Spleen (tissue), 11 donors: ENCODE measurements at regions not wholly inside any gene's neighbourhood (a gene's known extent, or its start where the extent isn't known, plus 50 kb on each side); places are given as distances from the start of the nearest gene placed in this dataset.

Source experiments
- DNase-seq: peaks from one replicate; pipeline ENCODE4 v3.0.0-alpha.2; 2020
- H3K27ac ChIP-seq, 8 donors: fragments of 200-600 bp; sonication (generic) in 7 of 8; 1 replicate in 4 of 8; 2 replicates in 4 of 8; pipeline versions ENCODE4 v1.5.0 to v1.8.0; 2016 to 2021; ENCODE audit warnings: inconsistent platforms in 4 of 8, mild to moderate bottlenecking in 4 of 8, moderate library complexity in 1 of 8
- H3K27me3 ChIP-seq, 7 donors: fragments of 200-600 bp; sonication (generic) in 6 of 7; replicated peaks in 1 of 7; 1 replicate in 4 of 7; 2 replicates in 3 of 7; pipeline versions ENCODE4 v1.5.0 to v1.8.0; 2016 to 2021; ENCODE audit warnings: inconsistent platforms in 3 of 7, mild to moderate bottlenecking in 1 of 7
- H3K36me3 ChIP-seq, 6 donors: fragments of 200-600 bp; sonication (generic) in 5 of 6; 1 replicate in 4 of 6; 2 replicates in 2 of 6; pipeline versions ENCODE4 v1.5.0 to v1.8.0; 2016 to 2021; ENCODE audit warnings: inconsistent platforms in 2 of 6
- H3K4me1 ChIP-seq, 6 donors: fragments of 200-600 bp; sonication (generic) in 5 of 6; 1 replicate in 3 of 6; 2 replicates in 3 of 6; pipeline versions ENCODE4 v1.5.0 to v1.8.0; 2016 to 2021; ENCODE audit warnings: inconsistent platforms in 3 of 6
- H3K4me3 ChIP-seq, 8 donors: fragments of 200-600 bp; sonication (generic) in 7 of 8; 1 replicate in 4 of 8; 2 replicates in 4 of 8; pipeline versions ENCODE4 v1.5.0 to v1.8.0; 2016 to 2021; ENCODE audit warnings: inconsistent platforms in 4 of 8, mild to moderate bottlenecking in 4 of 8, moderate library complexity in 2 of 8
- H3K9me3 ChIP-seq, 8 donors: fragments of 200-600 bp; sonication (generic) in 7 of 8; 1 replicate in 4 of 8; 2 replicates in 4 of 8; pipeline versions ENCODE4 v1.5.0 to v1.8.0; 2016 to 2021; ENCODE audit warnings: inconsistent platforms in 4 of 8
- POLR2A ChIP-seq, 3 donors: fragments of 450-650 bp; IDR thresholded peaks; one replicate each; pipeline ENCODE4 v1.5.1; 2017; ENCODE audit warnings: antibody characterized with exemption in 3 of 3, mild to moderate bottlenecking in 1 of 3
- POLR2AphosphoS5 ChIP-seq, 3 donors: sonication (generic); formaldehyde crosslinking; IDR thresholded peaks; one replicate each; pipeline ENCODE4 v1.5.1; 2017; ENCODE audit warnings: antibody characterized with exemption in 3 of 3
- WGBS, 5 donors: extraction: QIAGEN DNeasy Blood & Tissue Kit in 3 of 5; methylation state at CpG; one replicate each; pipeline versions ENCODE4 v1.1.5 to v1.1.7; 2013 to 2018; 5-methylcytosine and 5-hydroxymethylcytosine counted together
- intact Hi-C: fragments of 100-400 bp; cut with DNase I; formaldehyde crosslinking; loops from one replicate; pipeline ENCODE4 v1.15.0; 2023; ENCODE audit warnings: low total_unique reads
- TF ChIP-seq, protein P1 (sequence below), 11 experiments: fragments of 200-600 bp in 7 of 11; fragments of 450-650 bp in 4 of 11; sonication (generic) in 4 of 11; IDR thresholded peaks in 8 of 11; conservative IDR thresholded peaks in 3 of 11; 1 replicate in 7 of 11; 2 replicates in 4 of 11; pipeline versions ENCODE4 v1.4.0 to v1.8.0; 2016 to 2021; ENCODE audit warnings: antibody characterized with exemption in 11 of 11, inconsistent platforms in 4 of 11, mild to moderate bottlenecking in 1 of 11
- donor health status: healthy with polysubstance abuse.
- donor health status: DM: no; HTN: no; CAD: no; lungs with moderate emphysema.
- donor health status: DM: no; HTN: no; CAD: no.
- donor health status: Bipolar disorder and iron deficiency.
- donor health status: healthy.
- donor health status: DM: no; HTN: no; CAD: no.
- donor health status: DM: yes; HTN: yes; CAD: no.

DNA sequence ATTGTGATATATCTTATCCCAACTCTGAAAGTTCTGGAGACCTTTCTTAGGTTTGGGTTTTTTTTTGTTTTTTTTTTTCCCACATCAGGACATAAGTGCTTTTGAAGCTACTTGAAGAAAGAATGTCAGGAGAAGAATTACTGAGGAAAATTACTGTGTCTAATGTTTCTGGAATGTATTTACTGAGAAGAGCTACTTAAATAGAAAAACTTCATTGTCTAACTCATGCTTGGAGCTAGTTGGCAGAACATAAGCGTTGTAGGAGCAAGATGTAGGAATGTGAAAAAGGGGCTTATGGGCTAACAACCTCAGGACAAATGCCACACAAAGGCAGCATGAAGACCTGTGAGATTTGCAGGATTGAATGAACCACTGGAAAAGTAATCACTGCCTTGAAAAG, 166.6 kb upstream of the GLRA2 start:
- 63 to 81% (median 74%) methylated on average over 1 of the region's 1 CpG for WGBS, 5 donors
- no peak overlapping the region for H3K4me3 ChIP-seq
- H3K4me1 ChIP-seq: no peaks in the 10 kb centered on the region
- H3K27me3 ChIP-seq: peaks cover 0 to 1% (median 0%) of the 10 kb centered on the region in 7 donors
- DNase-seq: no peak
- no peaks in the 10 kb centered on the region for H3K9me3 ChIP-seq
- intact Hi-C loops: no loop called here
- TF ChIP-seq POLR2AphosphoS5 (IDR thresholded peaks at IDR 0.05) (no peak), POLR2A (IDR thresholded peaks at IDR 0.05) (no peak)
- TF ChIP-seq, protein P1, sequence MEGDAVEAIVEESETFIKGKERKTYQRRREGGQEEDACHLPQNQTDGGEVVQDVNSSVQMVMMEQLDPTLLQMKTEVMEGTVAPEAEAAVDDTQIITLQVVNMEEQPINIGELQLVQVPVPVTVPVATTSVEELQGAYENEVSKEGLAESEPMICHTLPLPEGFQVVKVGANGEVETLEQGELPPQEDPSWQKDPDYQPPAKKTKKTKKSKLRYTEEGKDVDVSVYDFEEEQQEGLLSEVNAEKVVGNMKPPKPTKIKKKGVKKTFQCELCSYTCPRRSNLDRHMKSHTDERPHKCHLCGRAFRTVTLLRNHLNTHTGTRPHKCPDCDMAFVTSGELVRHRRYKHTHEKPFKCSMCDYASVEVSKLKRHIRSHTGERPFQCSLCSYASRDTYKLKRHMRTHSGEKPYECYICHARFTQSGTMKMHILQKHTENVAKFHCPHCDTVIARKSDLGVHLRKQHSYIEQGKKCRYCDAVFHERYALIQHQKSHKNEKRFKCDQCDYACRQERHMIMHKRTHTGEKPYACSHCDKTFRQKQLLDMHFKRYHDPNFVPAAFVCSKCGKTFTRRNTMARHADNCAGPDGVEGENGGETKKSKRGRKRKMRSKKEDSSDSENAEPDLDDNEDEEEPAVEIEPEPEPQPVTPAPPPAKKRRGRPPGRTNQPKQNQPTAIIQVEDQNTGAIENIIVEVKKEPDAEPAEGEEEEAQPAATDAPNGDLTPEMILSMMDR (IDR thresholded peaks at IDR 0.05 in 8 of 11, conservative IDR thresholded peaks at IDR 0.05 in 3 of 11): no peak
- no peak overlapping the region for H3K27ac ChIP-seq
- H3K36me3 ChIP-seq: no peaks in the 10 kb centered on the region

DNA sequence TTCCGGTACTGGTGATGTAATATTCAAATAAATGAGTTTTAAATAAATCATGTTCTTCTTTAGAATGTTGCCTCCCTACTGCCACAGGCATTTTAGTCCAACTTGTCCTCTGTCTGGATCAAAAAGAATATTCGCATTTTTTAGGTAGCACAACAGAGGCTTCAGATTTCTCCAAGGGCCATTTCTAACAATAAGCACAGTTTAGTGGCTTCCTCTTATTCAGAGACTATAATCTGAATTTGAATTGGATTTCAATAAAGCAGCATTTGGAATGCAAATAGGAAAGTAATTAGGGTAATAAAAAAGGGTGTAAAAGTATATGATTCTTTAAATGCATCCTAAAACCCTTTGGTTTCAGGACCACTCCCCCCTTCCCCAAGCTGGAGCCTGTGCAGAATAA, 167.9 kb upstream of the GLRA2 start:
- no peak overlapping the region for H3K4me3 ChIP-seq
- 77 to 87% (median 78%) methylated on average over 2 of the region's 2 CpGs for WGBS, 5 donors
- no peak overlapping the region for H3K27ac ChIP-seq
- H3K36me3 ChIP-seq: no peaks in the 10 kb centered on the region
- H3K9me3 ChIP-seq: no peaks in the 10 kb centered on the region
- no peak for DNase-seq
- intact Hi-C loops: no loop called here
- no peak for TF ChIP-seq POLR2A (IDR thresholded peaks at IDR 0.05)
- peaks cover 0 to 7% (median 0%) of the 10 kb centered on the region in 7 donors for H3K27me3 ChIP-seq
- H3K4me1 ChIP-seq: no peaks in the 10 kb centered on the region

DNA sequence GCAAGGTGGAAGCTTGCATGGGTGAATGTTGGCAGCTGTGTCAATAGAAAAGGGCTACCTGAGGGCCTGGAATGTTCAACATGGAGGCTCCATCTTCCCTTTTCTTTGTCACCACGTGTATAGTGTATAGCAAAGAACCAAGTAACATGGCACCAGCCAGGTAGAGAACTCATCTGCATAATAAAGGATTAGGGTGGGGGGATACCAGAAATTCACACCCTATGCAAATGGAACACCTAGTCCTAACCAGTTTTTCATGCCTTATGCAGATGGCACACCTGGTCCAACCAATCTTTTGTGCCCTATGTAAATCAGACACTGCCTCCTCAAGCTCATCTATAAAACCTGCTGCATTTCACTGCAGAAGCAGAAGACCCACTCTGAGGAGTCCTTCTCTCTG, 169.6 kb upstream of the GLRA2 start:
- H3K4me3 ChIP-seq: no peak overlapping the region
- H3K27me3 ChIP-seq: peaks cover 0 to 7% (median 0%) of the 10 kb centered on the region in 7 donors
- no peaks in the 10 kb centered on the region for H3K4me1 ChIP-seq
- no peaks in the 10 kb centered on the region for H3K9me3 ChIP-seq
- H3K36me3 ChIP-seq: no peaks in the 10 kb centered on the region
- WGBS, 5 donors: 29 to 67% (median 46%) methylated on average over 1 of the region's 1 CpG; no CpG with 5 or more reads in 1 of the 5 donors
- DNase-seq: no peak
- H3K27ac ChIP-seq: no peak overlapping the region
- intact Hi-C loops: no loop called here
- no peak for TF ChIP-seq POLR2AphosphoS5 (IDR thresholded peaks at IDR 0.05)
- no peak for TF ChIP-seq POLR2A (IDR thresholded peaks at IDR 0.05)
- TF ChIP-seq, protein P1 (IDR thresholded peaks at IDR 0.05 in 8 of 11, conservative IDR thresholded peaks at IDR 0.05 in 3 of 11): no peak

DNA sequence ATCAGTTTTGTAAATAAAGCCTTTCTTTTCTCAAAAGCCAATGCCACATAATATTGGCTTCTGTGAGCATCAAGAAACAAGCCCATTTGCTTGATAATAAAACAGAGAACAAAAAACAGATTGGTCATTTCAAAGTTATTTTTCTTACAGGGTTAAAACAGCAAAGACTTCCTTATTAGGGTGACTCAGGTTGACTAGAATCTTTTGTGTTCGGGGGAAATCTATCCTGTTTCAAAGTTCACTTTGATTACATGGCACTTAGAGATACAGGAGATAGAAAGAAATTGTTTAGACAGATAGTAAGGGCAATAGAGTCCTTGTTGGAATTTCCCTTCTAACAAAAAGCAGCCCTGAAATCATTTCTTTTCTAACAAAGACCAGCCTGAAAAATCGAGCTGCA, 170.0 kb upstream of the GLRA2 start:
- Histone ChIP-seq H3K9me3 (no peaks in the 10 kb centered on the region), H3K27me3 (peaks cover 0 to 7% (median 0%) of the 10 kb centered on the region in 7 donors), H3K36me3 (no peaks in the 10 kb centered on the region), H3K27ac (no peak overlapping the region), H3K4me1 (no peaks in the 10 kb centered on the region), H3K4me3 (no peak overlapping the region)
- TF ChIP-seq, protein P1 (IDR thresholded peaks at IDR 0.05 in 8 of 11, conservative IDR thresholded peaks at IDR 0.05 in 3 of 11): no peak
- no peak for TF ChIP-seq POLR2AphosphoS5 (IDR thresholded peaks at IDR 0.05)
- TF ChIP-seq POLR2A (IDR thresholded peaks at IDR 0.05): no peak
- intact Hi-C loops: no loop called here
- WGBS, 5 donors: 23 to 38% (median 30%) methylated on average over 2 of the region's 2 CpGs
- DNase-seq: no peak

DNA sequence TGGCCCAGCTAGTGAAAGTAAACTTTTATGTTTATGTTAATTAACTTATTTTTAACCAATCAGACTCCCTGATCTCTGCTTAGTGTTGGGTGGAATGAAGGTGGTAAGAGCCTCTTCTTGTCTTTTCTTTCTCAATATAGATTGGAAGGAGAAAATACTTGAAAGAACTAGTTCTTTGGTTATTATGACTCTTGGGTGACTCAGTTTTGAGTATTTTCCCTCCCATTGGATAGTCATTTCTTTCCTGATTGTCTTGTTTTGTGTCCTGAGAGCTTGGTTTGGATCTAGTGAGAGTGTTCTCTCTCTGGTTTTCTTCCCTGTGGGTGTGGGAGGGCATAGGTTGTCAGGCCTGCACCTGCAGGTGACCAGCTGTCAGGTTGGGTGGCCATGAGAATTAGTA, 172.0 kb upstream of the GLRA2 start:
- H3K36me3 ChIP-seq: no peaks in the 10 kb centered on the region
- no peaks in the 10 kb centered on the region for H3K4me1 ChIP-seq
- peaks cover 0 to 7% (median 0%) of the 10 kb centered on the region in 7 donors for H3K27me3 ChIP-seq
- no peak for DNase-seq
- intact Hi-C loops: no loop called here
- TF ChIP-seq POLR2AphosphoS5 (IDR thresholded peaks at IDR 0.05): no peak
- TF ChIP-seq POLR2A (IDR thresholded peaks at IDR 0.05): no peak
- TF ChIP-seq, protein P1 (IDR thresholded peaks at IDR 0.05 in 8 of 11, conservative IDR thresholded peaks at IDR 0.05 in 3 of 11): no peak
- H3K27ac ChIP-seq: no peak overlapping the region
- no peaks in the 10 kb centered on the region for H3K9me3 ChIP-seq
- no peak overlapping the region for H3K4me3 ChIP-seq
